ENCODE measurements at regions not wholly inside any gene's neighbourhood (a gene's known extent, or its start where the extent isn't known, plus 50 kb on each side); places are given as distances from the start of the nearest gene placed in this dataset.

DNA sequence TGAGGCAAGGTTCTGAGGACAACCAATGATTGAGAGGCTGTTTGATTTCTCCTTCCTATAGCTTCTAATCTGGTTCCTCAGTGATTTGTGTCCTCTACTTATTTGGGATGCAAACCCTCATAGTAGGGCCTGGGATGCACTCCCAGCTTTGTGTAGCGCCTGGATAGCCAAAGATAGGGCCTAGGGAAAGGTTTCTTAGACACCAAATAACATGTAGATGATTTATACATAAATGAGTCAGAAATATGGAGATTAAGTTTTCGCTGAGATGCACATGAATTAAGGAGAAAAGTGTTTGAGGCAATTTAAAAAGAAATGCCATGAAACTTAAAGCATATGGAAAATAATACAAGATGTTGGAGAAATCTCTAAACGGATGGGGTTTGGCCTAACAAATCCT is 66.0 kb upstream of the LMO4 start:
- no peak for TF ChIP-seq POLR2AphosphoS5 (IDR thresholded peaks at IDR 0.05)
- TF ChIP-seq, protein P1, sequence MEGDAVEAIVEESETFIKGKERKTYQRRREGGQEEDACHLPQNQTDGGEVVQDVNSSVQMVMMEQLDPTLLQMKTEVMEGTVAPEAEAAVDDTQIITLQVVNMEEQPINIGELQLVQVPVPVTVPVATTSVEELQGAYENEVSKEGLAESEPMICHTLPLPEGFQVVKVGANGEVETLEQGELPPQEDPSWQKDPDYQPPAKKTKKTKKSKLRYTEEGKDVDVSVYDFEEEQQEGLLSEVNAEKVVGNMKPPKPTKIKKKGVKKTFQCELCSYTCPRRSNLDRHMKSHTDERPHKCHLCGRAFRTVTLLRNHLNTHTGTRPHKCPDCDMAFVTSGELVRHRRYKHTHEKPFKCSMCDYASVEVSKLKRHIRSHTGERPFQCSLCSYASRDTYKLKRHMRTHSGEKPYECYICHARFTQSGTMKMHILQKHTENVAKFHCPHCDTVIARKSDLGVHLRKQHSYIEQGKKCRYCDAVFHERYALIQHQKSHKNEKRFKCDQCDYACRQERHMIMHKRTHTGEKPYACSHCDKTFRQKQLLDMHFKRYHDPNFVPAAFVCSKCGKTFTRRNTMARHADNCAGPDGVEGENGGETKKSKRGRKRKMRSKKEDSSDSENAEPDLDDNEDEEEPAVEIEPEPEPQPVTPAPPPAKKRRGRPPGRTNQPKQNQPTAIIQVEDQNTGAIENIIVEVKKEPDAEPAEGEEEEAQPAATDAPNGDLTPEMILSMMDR (IDR thresholded peaks at IDR 0.05) = no peak
- no peak for TF ChIP-seq POLR2A (IDR thresholded peaks at IDR 0.05; ENCODE audit: low read depth)
- TF ChIP-seq EP300 (IDR thresholded peaks at IDR 0.05) = no peak

Data from esophagus muscularis mucosa (tissue), 4 donors.